NCI-H774 (cell line): ENCODE measurements at regions not wholly inside any gene's neighbourhood (a gene's known extent, or its start where the extent isn't known, plus 50 kb on each side); places are given as distances from the start of the nearest gene placed in this dataset.

ENCODE experiments used
- DNase-seq: peaks from one replicate; lab custom pipeline; 2025; lab: John Stamatoyannopoulos, UW

GRCh38 chr16:35506018-35506897, 2046.8 kb downstream of the TP53TG3F start:
- DNase-seq = peak; percentile 59

- peak; percentile 25 for DNase-seq
These were observed 2047.4 kb downstream of the TP53TG3F start for GRCh38 chr16:35506898-35507194.

GRCh38 chr16:35510701-35511100, 2051.3 kb downstream of the TP53TG3F start:
- DNase-seq = no peak

GRCh38 chr16:35516551-35516950, 2057.1 kb downstream of the TP53TG3F start:
- no peak for DNase-seq

GRCh38 chr16:35516971-35517370, 2057.6 kb downstream of the TP53TG3F start:
- DNase-seq = no peak

- DNase-seq = no peak
These were observed 2064.6 kb downstream of the TP53TG3F start for GRCh38 chr16:35523991-35524390.

- DNase-seq = peak; percentile 24
These were observed 2066.7 kb downstream of the TP53TG3F start for GRCh38 chr16:35525979-35526590.

- DNase-seq = no peak
These were observed 2073.2 kb downstream of the TP53TG3F start for GRCh38 chr16:35532576-35532975.

- DNase-seq = no peak
These were observed 2074.3 kb downstream of the TP53TG3F start for GRCh38 chr16:35533683-35534082.

- no peak for DNase-seq
These were observed 2084.1 kb downstream of the TP53TG3F start for GRCh38 chr16:35543486-35543885.

GRCh38 chr16:35552763-35553162, 2093.4 kb downstream of the TP53TG3F start:
- DNase-seq = no peak

GRCh38 chr16:35557731-35558130, 2098.3 kb downstream of the TP53TG3F start:
- DNase-seq = no peak

- peak; percentile 6 for DNase-seq
These were observed 2100.7 kb downstream of the TP53TG3F start for GRCh38 chr16:35559911-35560636.

GRCh38 chr16:35560637-35560984, 2101.2 kb downstream of the TP53TG3F start:
- DNase-seq = no peak

- no peak for DNase-seq
These were observed 2101.9 kb downstream of the TP53TG3F start for GRCh38 chr16:35561346-35561745.

GRCh38 chr16:35562471-35562870, 2103.1 kb downstream of the TP53TG3F start:
- no peak for DNase-seq

- DNase-seq = no peak
These were observed 2103.5 kb downstream of the TP53TG3F start for GRCh38 chr16:35562919-35563318.

- no peak for DNase-seq
These were observed 2104.7 kb downstream of the TP53TG3F start for GRCh38 chr16:35564148-35564547.

- DNase-seq = no peak
These were observed 2105.5 kb downstream of the TP53TG3F start for GRCh38 chr16:35564889-35565288.

GRCh38 chr16:35565626-35566025, 2106.2 kb downstream of the TP53TG3F start:
- DNase-seq = no peak

- DNase-seq = no peak
These were observed 2110.0 kb downstream of the TP53TG3F start for GRCh38 chr16:35569413-35569812.

- no peak for DNase-seq
These were observed 2111.5 kb downstream of the TP53TG3F start for GRCh38 chr16:35570946-35571345.

- DNase-seq = no peak
These were observed 2112.8 kb downstream of the TP53TG3F start for GRCh38 chr16:35572186-35572585.
